Tibial artery (tissue), 4 donors: ENCODE measurements at regions not wholly inside any gene's neighbourhood (a gene's known extent, or its start where the extent isn't known, plus 50 kb on each side); places are given as distances from the start of the nearest gene placed in this dataset.

Source experiments
- DNase-seq, 2 donors: peaks; one replicate each; pipeline ENCODE4 v3.0.0-alpha.2; 2019
- H3K27ac ChIP-seq, 2 donors: fragments of 200-600 bp; sonication (generic) in 1 of 2; 1 replicate in 1 of 2; 2 replicates in 1 of 2; pipeline ENCODE4 v1.5.1; 2018 to 2019; ENCODE audit warnings: mild to moderate bottlenecking in 1 of 2
- H3K27me3 ChIP-seq, 2 donors: fragments of 200-600 bp; sonication (generic) in 1 of 2; one replicate each; pipeline versions ENCODE4 v1.5.1 to v1.6.0; 2016 to 2019
- H3K36me3 ChIP-seq, 3 donors: fragments of 200-600 bp; sonication (generic) in 2 of 3; one replicate each; pipeline ENCODE4 v1.5.1; 2016 to 2019; ENCODE audit warnings: mild to moderate bottlenecking in 2 of 3
- H3K4me1 ChIP-seq, 4 donors: fragments of 200-600 bp; sonication (generic) in 2 of 4; 1 replicate in 3 of 4; 2 replicates in 1 of 4; pipeline ENCODE4 v1.5.1; 2016 to 2019
- H3K4me3 ChIP-seq, 2 donors: fragments of 200-600 bp; sonication (generic) in 1 of 2; 1 replicate in 1 of 2; 2 replicates in 1 of 2; pipeline ENCODE4 v1.5.1; 2018 to 2019; ENCODE audit warnings: mild to moderate bottlenecking in 2 of 2
- H3K9me3 ChIP-seq, 3 donors: fragments of 200-600 bp; sonication (generic) in 1 of 3; one replicate each; pipeline ENCODE4 v1.5.1; 2016 to 2019
- CTCF ChIP-seq, 2 experiments: fragments of 200-600 bp in 1 of 2; fragments of 450-650 bp in 1 of 2; IDR thresholded peaks; one replicate each; pipeline ENCODE4 v1.5.1; 2017 to 2019; ENCODE audit warnings: antibody characterized with exemption in 2 of 2, mild to moderate bottlenecking in 1 of 2, moderate library complexity in 1 of 2
- intact Hi-C: fragments of 100-400 bp; cut with DNase I; formaldehyde crosslinking; loops from one replicate; pipeline ENCODE4 v1.15.0; 2023; ENCODE audit warnings: low total_unique reads

GRCh38 chr1:43073490-43074230, 98.4 kb downstream of the EBNA1BP2 start:
- Histone ChIP-seq H3K9me3 (no peaks in the 10 kb centered on the region), H3K36me3 (no peaks in the 10 kb centered on the region), H3K27ac (no peak overlapping the region), H3K4me3 (no peak overlapping the region), H3K27me3 (peaks cover 0 to 4% of the 10 kb centered on the region in 2 donors), H3K4me1 (peaks cover 0 to 3% (median 0%) of the 10 kb centered on the region in 4 donors)
- intact Hi-C loops = loop anchor here (10.0 kb wide), 1 partner anchor 289 kb away; the partner anchor contains the start of gene TMEM269
- peak; percentile 72 to 95 for TF ChIP-seq CTCF (IDR thresholded peaks at IDR 0.05)
- DNase-seq = peak; percentile 65 to 78

- no peak overlapping the region for H3K27ac ChIP-seq
- no peak for DNase-seq
- H3K36me3 ChIP-seq = no peaks in the 10 kb centered on the region
- no peak for TF ChIP-seq CTCF (IDR thresholded peaks at IDR 0.05)
- intact Hi-C loops = loop anchor here (10.0 kb wide), 1 partner anchor 288 kb away; the partner anchor contains the start of gene TMEM269
- H3K4me3 ChIP-seq = no peak overlapping the region
- H3K27me3 ChIP-seq = peaks cover 0 to 14% of the 10 kb centered on the region in 2 donors
- peaks cover 0 to 13% (median 9%) of the 10 kb centered on the region in 4 donors for H3K4me1 ChIP-seq
- no peaks in the 10 kb centered on the region for H3K9me3 ChIP-seq
Observed at GRCh38 chr1:43072314-43072713, 99.8 kb downstream of the EBNA1BP2 start.

GRCh38 chr1:43071241-43071640, 100.8 kb downstream of the EBNA1BP2 start:
- Histone ChIP-seq H3K4me3 (no peak overlapping the region), H3K36me3 (no peaks in the 10 kb centered on the region), H3K27me3 (peaks cover 0 to 21% of the 10 kb centered on the region in 2 donors), H3K4me1 (peaks cover 0 to 13% (median 9%) of the 10 kb centered on the region in 4 donors), H3K27ac (no peak overlapping the region), H3K9me3 (no peaks in the 10 kb centered on the region)
- intact Hi-C loops = loop anchor here (2.0 to 10.0 kb wide), 2 partner anchors 158 to 286 kb away; partner anchors contain the start of gene TMEM269
- no peak for DNase-seq
- TF ChIP-seq CTCF (IDR thresholded peaks at IDR 0.05) = no peak

GRCh38 chr1:43069461-43070050, 102.5 kb downstream of the EBNA1BP2 start:
- H3K4me1 ChIP-seq = peaks cover 0 to 13% (median 9%) of the 10 kb centered on the region in 4 donors
- no peak for DNase-seq
- no peak overlapping the region for H3K27ac ChIP-seq
- H3K27me3 ChIP-seq = peaks cover 0 to 21% of the 10 kb centered on the region in 2 donors
- no peak for TF ChIP-seq CTCF (IDR thresholded peaks at IDR 0.05)
- no peaks in the 10 kb centered on the region for H3K36me3 ChIP-seq
- H3K9me3 ChIP-seq = no peaks in the 10 kb centered on the region
- intact Hi-C loops = loop anchor here (2.0 to 10.0 kb wide), 3 partner anchors 95 to 285 kb away; partner anchors contain the start of gene TMEM269
- no peak overlapping the region for H3K4me3 ChIP-seq

GRCh38 chr1:43068911-43069310, 103.2 kb downstream of the EBNA1BP2 start:
- TF ChIP-seq CTCF (IDR thresholded peaks at IDR 0.05) = no peak
- no peak for DNase-seq
- H3K9me3 ChIP-seq = no peaks in the 10 kb centered on the region
- peaks cover 0 to 21% of the 10 kb centered on the region in 2 donors for H3K27me3 ChIP-seq
- no peak overlapping the region for H3K27ac ChIP-seq
- intact Hi-C loops = loop anchor here (10.0 kb wide), 1 partner anchor 94 kb away; no protein-coding TSS in a partner anchor
- H3K36me3 ChIP-seq = no peaks in the 10 kb centered on the region
- peaks cover 0 to 13% (median 9%) of the 10 kb centered on the region in 4 donors for H3K4me1 ChIP-seq
- H3K4me3 ChIP-seq = no peak overlapping the region
